Thoracic aorta (tissue), 2 donors: ENCODE measurements at regions not wholly inside any gene's neighbourhood (a gene's known extent, or its start where the extent isn't known, plus 50 kb on each side); places are given as distances from the start of the nearest gene placed in this dataset.

ENCODE experiments used
- ATAC-seq: fragments of 150-250 bp; one replicate; pipeline ENCODE4 v1.8.0; 2017; ENCODE audit warnings: low read depth; ENCODE audit not compliant: insufficient number of reproducible peaks, low FRiP score
- DNase-seq: peaks from one replicate; pipeline ENCODE4 v3.0.0-alpha.2; 2020; ENCODE audit warnings: low spot score
- H3K27ac ChIP-seq, 2 donors: fragments of 200-600 bp; sonication (generic); 1 replicate in 1 of 2; 2 replicates in 1 of 2; pipeline ENCODE4 v1.5.1; 2016; ENCODE audit warnings: mild to moderate bottlenecking in 2 of 2, moderate library complexity in 2 of 2
- H3K27me3 ChIP-seq: fragments of 200-600 bp; sonication (generic); replicated peaks from 2 replicates; pipeline ENCODE4 v1.6.0; 2016; ENCODE audit warnings: mild to moderate bottlenecking; ENCODE audit not compliant: insufficient read depth
- H3K36me3 ChIP-seq: fragments of 200-600 bp; sonication (generic); one replicate; pipeline ENCODE4 v1.5.1; 2016
- H3K4me1 ChIP-seq, 2 donors: fragments of 200-600 bp; sonication (generic); 1 replicate in 1 of 2; 2 replicates in 1 of 2; pipeline versions ENCODE4 v1.5.1 to v1.6.0; 2016; ENCODE audit warnings: low read depth in 2 of 2, mild to moderate bottlenecking in 1 of 2; ENCODE audit not compliant: control insufficient read depth in 1 of 2
- H3K4me3 ChIP-seq: fragments of 200-600 bp; sonication (generic); 2 replicates; pipeline ENCODE4 v1.5.1; 2016; ENCODE audit warnings: mild to moderate bottlenecking
- H3K9me3 ChIP-seq: fragments of 200-600 bp; sonication (generic); 2 replicates; pipeline ENCODE4 v1.5.1; 2016
- TF ChIP-seq, protein P1 (sequence below): fragments of 200-600 bp; sonication (generic); IDR thresholded peaks from one replicate; pipeline ENCODE4 v1.5.1; 2019; ENCODE audit warnings: antibody characterized with exemption

DNA sequence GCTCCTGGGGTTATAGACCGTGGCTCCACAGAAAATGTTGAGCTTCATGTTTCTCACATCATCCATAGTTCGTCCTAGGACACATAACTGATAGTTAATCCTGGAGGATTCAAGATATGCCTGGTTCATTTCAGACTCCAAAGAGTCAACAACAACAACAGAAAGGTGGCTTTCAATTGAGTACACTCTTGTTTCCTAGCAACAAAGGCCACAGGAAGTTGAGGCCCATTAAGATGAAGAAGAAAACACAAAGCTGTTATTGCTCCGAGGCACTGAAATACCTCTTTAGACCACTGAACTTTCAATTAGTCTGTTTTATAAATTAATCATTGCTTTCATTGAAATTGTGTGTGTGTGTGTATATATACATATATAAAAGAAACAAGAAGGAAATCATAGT, 154.5 kb downstream of the YIPF5 start:
- Histone ChIP-seq H3K27me3 (no peaks in the 10 kb centered on the region), H3K4me3 (no peak overlapping the region), H3K9me3 (no peaks in the 10 kb centered on the region), H3K4me1 (no peaks in the 10 kb centered on the region), H3K36me3 (no peaks in the 10 kb centered on the region), H3K27ac (no peak overlapping the region)
- ATAC-seq (no peak), DNase-seq (no peak)
- TF ChIP-seq, protein P1, sequence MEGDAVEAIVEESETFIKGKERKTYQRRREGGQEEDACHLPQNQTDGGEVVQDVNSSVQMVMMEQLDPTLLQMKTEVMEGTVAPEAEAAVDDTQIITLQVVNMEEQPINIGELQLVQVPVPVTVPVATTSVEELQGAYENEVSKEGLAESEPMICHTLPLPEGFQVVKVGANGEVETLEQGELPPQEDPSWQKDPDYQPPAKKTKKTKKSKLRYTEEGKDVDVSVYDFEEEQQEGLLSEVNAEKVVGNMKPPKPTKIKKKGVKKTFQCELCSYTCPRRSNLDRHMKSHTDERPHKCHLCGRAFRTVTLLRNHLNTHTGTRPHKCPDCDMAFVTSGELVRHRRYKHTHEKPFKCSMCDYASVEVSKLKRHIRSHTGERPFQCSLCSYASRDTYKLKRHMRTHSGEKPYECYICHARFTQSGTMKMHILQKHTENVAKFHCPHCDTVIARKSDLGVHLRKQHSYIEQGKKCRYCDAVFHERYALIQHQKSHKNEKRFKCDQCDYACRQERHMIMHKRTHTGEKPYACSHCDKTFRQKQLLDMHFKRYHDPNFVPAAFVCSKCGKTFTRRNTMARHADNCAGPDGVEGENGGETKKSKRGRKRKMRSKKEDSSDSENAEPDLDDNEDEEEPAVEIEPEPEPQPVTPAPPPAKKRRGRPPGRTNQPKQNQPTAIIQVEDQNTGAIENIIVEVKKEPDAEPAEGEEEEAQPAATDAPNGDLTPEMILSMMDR = no peak

DNA sequence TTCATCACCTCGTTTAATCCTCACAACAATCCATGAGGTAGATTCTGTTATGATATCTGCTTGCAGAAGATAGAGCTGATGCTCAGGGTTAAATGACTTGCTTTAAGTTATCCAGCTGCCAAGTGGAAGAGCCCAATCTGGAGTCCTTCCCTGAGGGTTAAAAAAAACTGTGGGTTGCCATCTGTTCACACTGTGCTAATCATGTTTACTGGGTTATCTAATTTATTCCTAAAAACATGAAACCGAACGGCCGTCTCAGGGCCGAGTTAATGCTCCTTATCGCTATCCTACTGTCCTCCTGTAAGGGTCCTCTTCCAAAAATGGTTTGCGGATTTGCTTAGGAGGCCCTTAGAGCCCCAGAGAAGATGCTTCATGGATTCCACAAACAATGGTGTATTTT, 153.3 kb downstream of the YIPF5 start:
- Histone ChIP-seq H3K36me3 (no peaks in the 10 kb centered on the region), H3K4me3 (no peak overlapping the region), H3K9me3 (no peaks in the 10 kb centered on the region), H3K4me1 (no peaks in the 10 kb centered on the region), H3K27ac (no peak overlapping the region), H3K27me3 (no peaks in the 10 kb centered on the region)
- no peak for ATAC-seq
- no peak for DNase-seq
- TF ChIP-seq, protein P1 = no peak

DNA sequence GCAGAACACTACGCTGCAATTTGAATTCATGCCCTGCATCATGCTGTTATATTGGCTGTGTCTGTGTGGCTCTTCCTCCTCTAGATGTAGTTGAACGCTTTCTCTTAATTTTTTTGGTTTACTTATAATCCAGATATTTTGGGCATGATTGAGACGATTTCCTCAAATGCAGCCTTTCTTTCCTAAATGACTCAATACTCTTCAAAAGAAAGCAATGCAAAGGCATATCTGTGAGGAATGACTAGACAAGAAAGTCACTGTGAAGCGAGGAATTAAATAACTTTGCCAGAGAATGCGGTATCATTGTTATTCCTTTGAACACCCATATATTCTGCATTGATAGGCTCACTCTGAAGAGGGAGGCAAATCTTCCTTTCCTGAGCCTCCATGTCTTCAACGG, 152.8 kb downstream of the YIPF5 start:
- DNase-seq = no peak
- Histone ChIP-seq H3K4me1 (no peaks in the 10 kb centered on the region), H3K27ac (no peak overlapping the region), H3K4me3 (no peak overlapping the region), H3K27me3 (no peaks in the 10 kb centered on the region), H3K9me3 (no peaks in the 10 kb centered on the region), H3K36me3 (no peaks in the 10 kb centered on the region)
- TF ChIP-seq, protein P1 = no peak
- no peak for ATAC-seq

DNA sequence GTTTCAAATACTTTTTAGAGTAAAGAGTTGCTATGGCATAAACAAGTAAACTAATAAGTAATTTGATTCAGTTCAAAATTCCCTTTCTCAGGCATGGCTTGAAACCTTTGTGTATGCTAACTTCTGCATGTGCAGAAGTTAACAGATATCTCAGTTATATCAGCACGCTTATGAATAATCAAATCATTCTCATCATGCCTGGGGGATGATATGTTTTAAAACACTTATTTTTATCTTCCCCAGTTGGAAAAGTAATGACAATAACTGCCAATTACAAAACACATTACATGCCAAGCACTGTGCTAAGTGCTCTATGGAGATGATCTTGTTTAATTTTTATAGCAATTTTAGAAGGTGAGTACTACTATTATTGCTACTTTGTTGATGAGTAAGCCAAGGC, 146.4 kb downstream of the YIPF5 start:
- DNase-seq (no peak), ATAC-seq (no peak)
- Histone ChIP-seq H3K27me3 (no peaks in the 10 kb centered on the region), H3K4me3 (no peak overlapping the region), H3K9me3 (no peaks in the 10 kb centered on the region), H3K4me1 (peaks cover 0 to 8% of the 10 kb centered on the region in 2 donors), H3K36me3 (no peaks in the 10 kb centered on the region), H3K27ac (no peak overlapping the region)
- TF ChIP-seq, protein P1 = no peak

DNA sequence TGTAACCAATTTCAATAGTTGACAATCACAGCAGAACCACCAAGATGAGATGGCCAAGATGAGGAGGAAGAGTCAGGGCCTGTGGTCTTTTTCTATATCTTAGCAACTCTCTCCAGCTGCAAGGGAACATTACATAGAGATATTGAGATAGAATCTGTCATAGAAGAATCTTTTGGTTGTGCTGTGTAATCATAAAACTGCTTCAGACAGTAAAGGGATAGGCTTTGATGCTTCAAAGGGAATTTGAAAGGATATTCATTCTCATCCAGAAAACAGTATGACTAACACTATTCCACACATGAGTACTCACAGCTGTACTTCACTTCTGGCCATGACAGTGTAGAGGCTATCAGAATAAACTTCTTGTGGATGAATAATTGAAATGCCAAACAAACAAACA, 145.9 kb downstream of the YIPF5 start:
- TF ChIP-seq, protein P1 = no peak
- H3K4me3 ChIP-seq = no peak overlapping the region
- DNase-seq (no peak), ATAC-seq (no peak)
- no peak overlapping the region for H3K27ac ChIP-seq
- H3K9me3 ChIP-seq = no peaks in the 10 kb centered on the region
- H3K4me1 ChIP-seq = peaks cover 0 to 8% of the 10 kb centered on the region in 2 donors
- H3K27me3 ChIP-seq = no peaks in the 10 kb centered on the region
- no peaks in the 10 kb centered on the region for H3K36me3 ChIP-seq
